Tibial nerve (tissue), 4 donors: ENCODE measurements at regions not wholly inside any gene's neighbourhood (a gene's known extent, or its start where the extent isn't known, plus 50 kb on each side); places are given as distances from the start of the nearest gene placed in this dataset.

Experiments used
- CTCF ChIP-seq, 5 experiments: fragments of 200-600 bp in 3 of 5; fragments of 450-650 bp in 2 of 5; sonication (generic) in 3 of 5; IDR thresholded peaks; one replicate each; pipeline ENCODE4 v1.5.1; 2016 to 2019; ENCODE audit warnings: antibody characterized with exemption in 5 of 5, mild to moderate bottlenecking in 3 of 5, moderate library complexity in 2 of 5
- EP300 ChIP-seq, 2 donors: sonication (generic); formaldehyde crosslinking; IDR thresholded peaks; one replicate each; pipeline ENCODE4 v1.6.1; 2017; ENCODE audit warnings: antibody characterized with exemption in 2 of 2, mild to moderate bottlenecking in 1 of 2
- POLR2A ChIP-seq, 2 donors: fragments of 450-650 bp; IDR thresholded peaks; one replicate each; pipeline ENCODE4 v1.6.1; 2017; ENCODE audit warnings: antibody characterized with exemption in 2 of 2, mild to moderate bottlenecking in 2 of 2, moderate library complexity in 2 of 2

GRCh38 chr15:38930851-38931572 is 366.4 kb upstream of the RASGRP1 start:
- TF ChIP-seq POLR2A (IDR thresholded peaks at IDR 0.05) (no peak), CTCF (IDR thresholded peaks at IDR 0.05) (no peak), EP300 (IDR thresholded peaks at IDR 0.05) (no peak)
